ENCODE measurements at regions not wholly inside any gene's neighbourhood (a gene's known extent, or its start where the extent isn't known, plus 50 kb on each side); places are given as distances from the start of the nearest gene placed in this dataset.

DNA sequence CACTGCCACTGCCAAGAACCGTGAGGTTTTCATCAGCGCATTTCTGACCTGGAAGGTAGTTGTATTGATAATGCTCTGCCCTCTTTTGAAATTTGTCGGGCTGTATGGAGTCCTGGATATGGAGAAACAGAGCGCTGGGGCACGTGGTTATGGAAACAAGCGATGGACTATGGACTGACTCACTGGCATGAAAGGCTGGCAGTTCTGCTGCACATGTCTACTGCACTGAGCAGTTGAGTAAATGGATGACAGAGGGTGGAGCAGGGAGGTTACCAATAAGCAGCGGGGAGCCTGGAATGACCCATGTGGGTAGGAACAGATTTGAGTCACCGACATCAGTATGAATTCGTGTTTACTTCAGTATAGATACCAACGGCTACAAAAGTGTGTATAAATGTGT lies 429.5 kb downstream of the OCA2 start:
- TF ChIP-seq, protein P1, sequence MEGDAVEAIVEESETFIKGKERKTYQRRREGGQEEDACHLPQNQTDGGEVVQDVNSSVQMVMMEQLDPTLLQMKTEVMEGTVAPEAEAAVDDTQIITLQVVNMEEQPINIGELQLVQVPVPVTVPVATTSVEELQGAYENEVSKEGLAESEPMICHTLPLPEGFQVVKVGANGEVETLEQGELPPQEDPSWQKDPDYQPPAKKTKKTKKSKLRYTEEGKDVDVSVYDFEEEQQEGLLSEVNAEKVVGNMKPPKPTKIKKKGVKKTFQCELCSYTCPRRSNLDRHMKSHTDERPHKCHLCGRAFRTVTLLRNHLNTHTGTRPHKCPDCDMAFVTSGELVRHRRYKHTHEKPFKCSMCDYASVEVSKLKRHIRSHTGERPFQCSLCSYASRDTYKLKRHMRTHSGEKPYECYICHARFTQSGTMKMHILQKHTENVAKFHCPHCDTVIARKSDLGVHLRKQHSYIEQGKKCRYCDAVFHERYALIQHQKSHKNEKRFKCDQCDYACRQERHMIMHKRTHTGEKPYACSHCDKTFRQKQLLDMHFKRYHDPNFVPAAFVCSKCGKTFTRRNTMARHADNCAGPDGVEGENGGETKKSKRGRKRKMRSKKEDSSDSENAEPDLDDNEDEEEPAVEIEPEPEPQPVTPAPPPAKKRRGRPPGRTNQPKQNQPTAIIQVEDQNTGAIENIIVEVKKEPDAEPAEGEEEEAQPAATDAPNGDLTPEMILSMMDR (IDR thresholded peaks at IDR 0.05): no peak
- no peak for TF ChIP-seq POLR2AphosphoS5 (IDR thresholded peaks at IDR 0.05)
- TF ChIP-seq EP300 (IDR thresholded peaks at IDR 0.05): no peak
- no peak for TF ChIP-seq POLR2A (IDR thresholded peaks at IDR 0.05; ENCODE audit: low read depth)
- intact Hi-C loops (cut with DNase I): no loop called here
- Histone ChIP-seq H3K27ac (replicated peaks in 1 of 4) (no peak overlapping the region), H3K4me1 (peaks cover 0 to 6% (median 0%) of the 10 kb centered on the region in 4 donors), H3K36me3 (no peaks in the 10 kb centered on the region), H3K27me3 (no peaks in the 10 kb centered on the region), H3K9me3 (no peaks in the 10 kb centered on the region), H3K4me3 (no peak overlapping the region)
- DNase-seq (ENCODE audit: extremely low spot score): no peak
- 95% methylated on average over 10 of the region's 10 CpGs for WGBS

DNA sequence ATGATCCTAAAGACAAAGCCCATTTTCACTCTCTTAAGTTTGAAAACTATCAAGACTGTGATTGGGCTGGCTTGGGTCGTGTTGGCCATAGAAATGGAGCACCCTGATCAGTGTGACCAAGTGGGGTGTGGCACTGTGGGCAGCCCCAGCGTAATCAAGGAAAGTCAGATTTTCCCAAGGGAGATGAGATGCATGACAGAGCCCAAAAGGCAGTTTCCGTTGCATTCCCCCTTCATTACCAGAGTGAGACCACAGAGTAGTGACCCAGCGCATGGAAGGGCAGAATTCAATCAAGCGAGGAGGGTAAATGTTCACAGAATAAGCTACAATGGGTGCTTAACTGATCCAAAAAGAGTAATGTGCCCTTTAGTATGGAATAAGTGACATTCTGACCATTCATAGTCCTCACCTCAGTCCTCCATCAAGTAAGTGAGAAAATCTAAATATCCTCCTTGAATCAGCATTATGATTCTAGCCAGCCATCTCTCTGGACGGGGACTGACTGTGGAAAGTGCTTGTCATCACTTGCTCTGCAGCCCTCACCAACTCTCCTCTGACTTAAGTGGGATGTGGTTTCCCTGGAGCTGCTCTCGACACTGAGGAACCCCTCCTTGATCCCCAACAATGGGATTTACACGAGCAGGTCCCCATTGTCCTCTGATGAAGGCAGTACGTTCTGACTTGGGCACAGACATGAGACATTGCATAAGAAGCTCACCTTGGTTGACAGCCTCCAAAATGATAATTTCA lies 430.5 kb downstream of the OCA2 start:
- Histone ChIP-seq H3K36me3 (no peaks in the 10 kb centered on the region), H3K27ac (replicated peaks in 1 of 4) (no peak overlapping the region), H3K4me1 (peaks cover 0 to 6% (median 0%) of the 10 kb centered on the region in 4 donors), H3K27me3 (no peaks in the 10 kb centered on the region), H3K4me3 (no peak overlapping the region), H3K9me3 (no peaks in the 10 kb centered on the region)
- WGBS: 85% methylated on average over 9 of the region's 9 CpGs
- TF ChIP-seq, protein P1 (IDR thresholded peaks at IDR 0.05): no peak
- TF ChIP-seq EP300 (IDR thresholded peaks at IDR 0.05) (no peak), POLR2A (IDR thresholded peaks at IDR 0.05; ENCODE audit: low read depth) (no peak), POLR2AphosphoS5 (IDR thresholded peaks at IDR 0.05) (no peak)
- peak; percentile 84 for DNase-seq (ENCODE audit: extremely low spot score)
- intact Hi-C loops (cut with DNase I): no loop called here

DNA sequence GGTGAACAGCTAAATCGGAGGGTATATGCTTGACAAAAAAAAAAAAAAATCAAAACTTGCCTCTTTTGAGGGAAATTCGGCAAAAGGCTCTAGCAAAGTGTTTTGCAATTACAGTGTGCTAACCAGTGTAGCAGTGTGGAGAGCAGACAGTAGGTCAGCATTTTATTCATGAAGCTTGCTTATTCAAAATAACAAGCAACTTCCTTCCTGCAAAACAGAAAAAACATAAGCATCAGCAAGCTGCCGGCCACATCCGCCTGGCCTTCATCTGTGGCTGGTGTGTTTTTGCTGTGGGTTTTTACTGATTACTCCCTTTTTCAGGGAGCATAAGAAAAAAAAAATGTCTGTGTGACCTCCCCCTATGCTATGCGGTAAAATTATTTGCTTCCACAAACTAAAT lies 434.1 kb downstream of the OCA2 start:
- H3K27ac ChIP-seq (replicated peaks in 1 of 4): no peak overlapping the region
- WGBS: 70% methylated on average over 5 of the region's 5 CpGs
- H3K36me3 ChIP-seq: no peaks in the 10 kb centered on the region
- H3K9me3 ChIP-seq: peaks cover 0 to 5% (median 0%) of the 10 kb centered on the region in 4 donors
- TF ChIP-seq EP300 (IDR thresholded peaks at IDR 0.05): no peak
- TF ChIP-seq POLR2AphosphoS5 (IDR thresholded peaks at IDR 0.05): no peak
- TF ChIP-seq, protein P1 (IDR thresholded peaks at IDR 0.05): no peak
- no peak for TF ChIP-seq POLR2A (IDR thresholded peaks at IDR 0.05; ENCODE audit: low read depth)
- intact Hi-C loops (cut with DNase I): no loop called here
- H3K27me3 ChIP-seq: no peaks in the 10 kb centered on the region
- DNase-seq (ENCODE audit: extremely low spot score): peak; percentile 57
- H3K4me1 ChIP-seq: no peaks in the 10 kb centered on the region
- no peak overlapping the region for H3K4me3 ChIP-seq

DNA sequence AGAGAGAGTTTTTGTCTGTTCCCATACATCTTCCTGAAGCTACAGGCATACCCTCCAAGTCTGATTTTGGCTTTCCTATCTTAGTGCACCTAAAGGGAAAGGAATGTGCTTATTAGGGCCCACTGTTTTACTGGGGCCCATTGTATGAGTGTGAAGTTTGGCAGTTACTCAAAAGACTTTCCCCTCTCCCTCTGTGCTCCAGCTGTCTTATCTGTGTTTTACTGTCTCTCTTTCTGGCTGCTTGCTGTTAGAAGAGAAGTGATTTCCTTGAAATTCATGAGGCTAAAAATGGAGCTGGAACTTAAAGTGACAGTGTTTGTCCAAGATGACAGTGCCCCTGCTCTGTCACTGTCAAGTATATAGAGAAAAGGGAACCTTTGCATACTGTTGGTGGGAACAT lies 436.2 kb downstream of the OCA2 start:
- no peaks in the 10 kb centered on the region for H3K4me1 ChIP-seq
- DNase-seq (ENCODE audit: extremely low spot score): peak; percentile 31
- no peak overlapping the region for H3K4me3 ChIP-seq
- H3K27me3 ChIP-seq: no peaks in the 10 kb centered on the region
- TF ChIP-seq EP300 (IDR thresholded peaks at IDR 0.05) (no peak), POLR2A (IDR thresholded peaks at IDR 0.05; ENCODE audit: low read depth) (no peak), POLR2AphosphoS5 (IDR thresholded peaks at IDR 0.05) (no peak)
- TF ChIP-seq, protein P1 (IDR thresholded peaks at IDR 0.05): no peak
- H3K9me3 ChIP-seq: peaks cover 0 to 5% (median 0%) of the 10 kb centered on the region in 4 donors
- intact Hi-C loops (cut with DNase I): no loop called here
- H3K36me3 ChIP-seq: no peaks in the 10 kb centered on the region
- H3K27ac ChIP-seq (replicated peaks in 1 of 4): no peak overlapping the region

DNA sequence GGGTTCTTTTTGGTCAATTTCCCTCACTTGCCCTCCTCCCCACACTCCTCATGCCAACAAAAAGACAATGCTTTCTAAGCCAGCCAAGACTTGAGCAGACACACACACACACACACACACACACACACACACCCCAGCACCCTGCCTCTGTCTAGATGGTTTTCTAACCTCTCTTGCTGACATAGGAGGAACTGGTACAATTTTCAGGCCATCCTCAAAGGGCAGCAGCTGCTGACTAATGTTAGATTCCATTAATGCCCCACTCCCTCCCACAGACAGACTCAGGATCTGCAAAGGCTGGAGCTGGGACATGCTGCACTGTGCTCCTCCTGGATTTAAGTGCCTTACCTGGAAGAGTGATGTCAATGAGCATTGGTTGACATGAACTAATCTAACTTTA lies 438.4 kb downstream of the OCA2 start:
- no peaks in the 10 kb centered on the region for H3K36me3 ChIP-seq

More for the DNA sequence above, 438.4 kb downstream of the OCA2 start:
- no peak for TF ChIP-seq POLR2A (IDR thresholded peaks at IDR 0.05; ENCODE audit: low read depth)
- TF ChIP-seq, protein P1 (IDR thresholded peaks at IDR 0.05): no peak
- no peak for TF ChIP-seq EP300 (IDR thresholded peaks at IDR 0.05)
- no peak for TF ChIP-seq POLR2AphosphoS5 (IDR thresholded peaks at IDR 0.05)
- no peaks in the 10 kb centered on the region for H3K27me3 ChIP-seq
- H3K27ac ChIP-seq (replicated peaks in 1 of 4): no peak overlapping the region
- intact Hi-C loops (cut with DNase I): no loop called here
- H3K9me3 ChIP-seq: peaks cover 0 to 5% (median 0%) of the 10 kb centered on the region in 4 donors
- no peak overlapping the region for H3K4me3 ChIP-seq
- peak; percentile 26 for DNase-seq (ENCODE audit: extremely low spot score)
- H3K4me1 ChIP-seq: no peaks in the 10 kb centered on the region
